GM20000 (cell line): ENCODE measurements at regions not wholly inside any gene's neighbourhood (a gene's known extent, or its start where the extent isn't known, plus 50 kb on each side); places are given as distances from the start of the nearest gene placed in this dataset.

Source experiments
- DNase-seq: peaks from one replicate; pipeline ENCODE4 v3.0.0; 2012; ENCODE audit warnings: low spot score
- TF ChIP-seq, protein P1 (sequence below): IDR thresholded peaks from 2 replicates; pipeline ENCODE4 v1.5.1; 2012; ENCODE audit warnings: mild to moderate bottlenecking, control low read depth; ENCODE audit errors: extremely low read depth, missing control alignments

DNA sequence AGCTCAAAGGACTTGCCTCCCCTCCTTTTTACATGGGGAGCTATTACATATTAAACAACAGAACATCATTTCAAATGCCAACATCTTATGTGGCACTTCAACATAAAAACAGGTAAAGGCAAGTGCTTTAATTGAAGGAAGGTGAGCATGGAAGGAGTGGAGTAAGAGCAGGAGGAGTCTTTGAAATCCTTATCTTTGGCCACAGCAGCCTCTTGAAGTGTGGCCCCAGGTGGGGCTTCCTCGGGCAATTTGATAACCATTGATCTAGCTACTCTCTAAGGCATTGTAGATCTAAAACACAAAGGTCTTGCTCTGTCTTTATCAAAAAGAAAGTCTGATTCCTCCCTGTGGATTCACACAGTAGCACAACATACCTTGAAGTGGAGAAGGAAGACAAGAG lies 70.9 kb upstream of the PPP2R5A start:
- DNase-seq: no peak
- TF ChIP-seq, protein P1, sequence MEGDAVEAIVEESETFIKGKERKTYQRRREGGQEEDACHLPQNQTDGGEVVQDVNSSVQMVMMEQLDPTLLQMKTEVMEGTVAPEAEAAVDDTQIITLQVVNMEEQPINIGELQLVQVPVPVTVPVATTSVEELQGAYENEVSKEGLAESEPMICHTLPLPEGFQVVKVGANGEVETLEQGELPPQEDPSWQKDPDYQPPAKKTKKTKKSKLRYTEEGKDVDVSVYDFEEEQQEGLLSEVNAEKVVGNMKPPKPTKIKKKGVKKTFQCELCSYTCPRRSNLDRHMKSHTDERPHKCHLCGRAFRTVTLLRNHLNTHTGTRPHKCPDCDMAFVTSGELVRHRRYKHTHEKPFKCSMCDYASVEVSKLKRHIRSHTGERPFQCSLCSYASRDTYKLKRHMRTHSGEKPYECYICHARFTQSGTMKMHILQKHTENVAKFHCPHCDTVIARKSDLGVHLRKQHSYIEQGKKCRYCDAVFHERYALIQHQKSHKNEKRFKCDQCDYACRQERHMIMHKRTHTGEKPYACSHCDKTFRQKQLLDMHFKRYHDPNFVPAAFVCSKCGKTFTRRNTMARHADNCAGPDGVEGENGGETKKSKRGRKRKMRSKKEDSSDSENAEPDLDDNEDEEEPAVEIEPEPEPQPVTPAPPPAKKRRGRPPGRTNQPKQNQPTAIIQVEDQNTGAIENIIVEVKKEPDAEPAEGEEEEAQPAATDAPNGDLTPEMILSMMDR: no peak

DNA sequence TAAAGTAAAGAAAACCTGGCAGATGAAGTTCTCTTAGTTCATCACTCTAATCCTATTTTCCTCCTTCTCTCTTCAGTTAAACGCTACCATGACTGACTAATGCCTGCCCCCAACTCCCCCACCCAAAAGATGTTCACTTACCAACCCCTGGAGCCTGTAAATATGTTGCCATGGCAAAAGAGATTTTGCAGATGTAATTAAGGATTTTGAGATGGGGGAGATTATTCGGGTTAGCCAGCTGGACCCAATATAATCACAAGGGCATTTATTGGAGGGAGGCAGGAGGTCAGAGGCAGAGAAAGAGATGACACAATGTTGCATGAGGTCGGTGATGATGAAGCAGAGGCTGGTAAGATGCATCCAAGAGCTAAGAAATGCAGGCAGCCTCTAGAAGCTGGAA lies 69.3 kb upstream of the PPP2R5A start:
- no peak for DNase-seq
- TF ChIP-seq, protein P1: no peak

- DNase-seq: no peak
Measured at GRCh38 chr1:212217633-212218032, 67.6 kb upstream of the PPP2R5A start.

GRCh38 chr1:212218065-212218464 lies 67.1 kb upstream of the PPP2R5A start:
- TF ChIP-seq, protein P1: no peak
- DNase-seq: no peak

More at GRCh38 chr1:212217633-212218032, 67.6 kb upstream of the PPP2R5A start:
- TF ChIP-seq, protein P1: no peak

- peak; percentile 62 for DNase-seq
- TF ChIP-seq, protein P1: no peak
Measured at GRCh38 chr1:212218911-212219310, 66.3 kb upstream of the PPP2R5A start.

GRCh38 chr1:212219679-212220463 lies 65.3 kb upstream of the PPP2R5A start:
- DNase-seq: no peak
- TF ChIP-seq, protein P1: no peak

GRCh38 chr1:212221801-212222200 lies 63.4 kb upstream of the PPP2R5A start:
- TF ChIP-seq, protein P1: no peak
- no peak for DNase-seq
